IPS-NIHi11 (cell line): ENCODE measurements at regions not wholly inside any gene's neighbourhood (a gene's known extent, or its start where the extent isn't known, plus 50 kb on each side); places are given as distances from the start of the nearest gene placed in this dataset.
"Not testable (repeated sequence)": the region's sequence is repeated elsewhere in the genome, so short reads cannot be mapped to it uniquely, and the experiment has no call there.

Source experiments
- DNase-seq: peaks from one replicate; pipeline ENCODE4 v3.0.0; 2012; ENCODE audit warnings: mixed read lengths, low spot score

DNA sequence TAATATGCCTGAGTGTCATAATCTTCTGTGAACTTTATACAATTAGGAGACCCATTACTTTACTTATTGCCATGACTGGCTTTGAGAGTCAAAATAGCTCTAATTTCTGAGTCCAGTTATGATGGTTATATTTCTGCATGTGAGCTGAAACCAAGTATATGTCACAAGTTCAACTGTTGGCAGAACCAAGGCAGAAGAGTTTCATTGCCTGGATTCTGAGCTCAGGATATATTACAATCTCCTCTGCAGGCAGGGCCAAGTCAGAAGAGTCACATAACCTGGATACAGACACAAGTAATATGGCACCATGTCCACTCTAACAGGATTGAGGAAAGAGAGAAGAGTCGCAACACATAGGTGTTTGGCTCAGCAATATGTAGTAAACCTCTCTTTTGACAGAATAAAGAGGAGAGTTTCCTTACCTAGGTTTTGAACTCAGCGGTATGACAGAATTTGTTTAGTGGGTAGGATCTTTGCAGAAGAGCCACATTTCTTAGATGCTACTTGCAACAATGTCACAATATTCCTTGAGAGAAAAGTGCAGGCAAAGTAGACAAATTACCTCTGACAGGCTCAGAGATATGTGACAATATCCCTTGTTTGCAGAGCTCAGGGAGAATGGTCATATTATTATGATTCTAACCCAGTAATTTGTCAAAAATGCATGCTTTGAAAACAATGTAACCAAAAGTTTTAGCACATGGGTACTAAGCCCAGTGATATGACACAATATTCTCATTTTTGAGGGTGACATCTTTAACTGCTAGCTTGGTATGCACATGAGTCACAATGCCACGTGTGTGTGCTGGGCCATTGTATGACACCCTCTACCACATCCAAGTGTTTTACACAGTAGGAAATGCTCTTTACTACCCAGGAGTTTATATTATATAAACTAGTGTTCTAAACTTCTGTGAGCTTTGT, 895.3 kb upstream of the AMELY start:
- DNase-seq = no peak

DNA sequence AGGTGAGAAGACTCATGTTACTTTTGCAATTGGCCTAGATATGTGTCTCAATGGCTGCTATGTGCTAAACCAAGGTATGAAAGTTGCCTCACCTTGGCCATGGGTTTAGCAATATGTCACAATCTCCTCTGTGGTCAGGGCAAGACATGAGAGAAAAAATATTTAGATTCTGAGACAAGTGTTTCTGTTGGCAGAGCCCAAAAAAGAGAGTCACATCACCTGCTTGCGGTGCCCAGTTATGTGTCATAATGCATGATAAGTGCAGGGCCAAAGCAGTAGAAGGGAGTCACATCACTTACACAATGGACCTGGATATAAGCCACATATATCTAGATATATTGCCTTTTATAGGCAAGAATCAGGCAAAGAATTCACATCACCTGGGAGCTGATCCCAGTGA, 894.1 kb upstream of the AMELY start:
- no peak for DNase-seq

DNA sequence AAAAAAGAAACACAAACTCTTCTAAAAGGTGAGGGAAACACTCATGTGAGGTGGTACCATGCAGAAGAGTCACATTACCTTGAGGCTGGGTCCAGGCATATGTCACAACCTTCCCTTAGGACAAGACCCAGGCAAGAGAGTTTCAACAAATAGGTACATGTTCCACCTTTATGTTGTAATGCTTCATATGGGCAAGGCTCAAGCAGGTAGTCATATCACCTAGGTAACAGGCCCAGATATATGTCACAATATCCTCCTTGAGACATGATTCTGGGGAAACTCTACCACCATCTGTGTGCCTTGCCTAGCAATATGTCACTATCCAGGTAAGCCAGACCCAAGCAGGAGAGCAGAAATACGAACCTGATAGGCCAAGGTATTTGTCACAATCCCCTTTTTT, 892.2 kb upstream of the AMELY start:
- no peak for DNase-seq

DNA sequence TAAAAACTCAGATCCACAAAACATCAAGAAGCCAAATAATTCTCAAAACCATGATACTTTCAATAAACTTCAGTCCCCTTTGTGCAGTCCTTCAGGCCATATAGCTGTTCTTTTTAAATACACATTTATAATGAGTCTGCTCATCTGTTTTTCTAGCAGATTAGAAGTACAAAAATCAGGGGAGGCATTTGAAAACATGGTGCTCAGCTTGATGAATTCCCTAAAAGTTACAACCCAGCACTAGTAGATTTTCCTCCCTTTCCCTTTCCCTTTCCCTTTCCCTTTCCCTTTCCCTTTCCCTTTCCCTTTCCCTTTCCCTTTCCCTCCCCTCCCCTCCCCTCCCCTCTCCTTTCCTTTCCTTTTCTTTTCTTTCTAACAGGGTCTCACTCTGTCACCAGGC, 884.6 kb upstream of the AMELY start:
- no peak for DNase-seq

DNA sequence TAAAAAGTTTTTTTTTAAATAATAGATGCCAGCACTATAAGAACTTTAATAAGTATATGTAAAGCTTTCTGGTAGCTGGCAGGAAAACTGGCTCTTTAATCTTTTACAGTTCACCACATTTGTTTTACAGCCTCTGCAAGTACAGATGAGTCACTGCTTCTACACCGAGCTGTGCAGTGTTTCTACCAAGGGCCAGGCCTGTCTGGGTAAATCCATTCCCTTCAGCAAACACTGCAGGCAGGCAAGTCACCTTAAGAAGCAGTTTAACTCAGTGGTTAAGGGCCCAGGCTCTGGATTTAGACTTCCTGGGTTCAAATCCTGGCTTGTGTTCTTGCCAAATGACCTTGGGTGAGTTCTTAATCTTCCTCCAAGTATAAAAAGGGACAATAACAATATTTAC, 882.9 kb upstream of the AMELY start:
- no peak for DNase-seq

DNA sequence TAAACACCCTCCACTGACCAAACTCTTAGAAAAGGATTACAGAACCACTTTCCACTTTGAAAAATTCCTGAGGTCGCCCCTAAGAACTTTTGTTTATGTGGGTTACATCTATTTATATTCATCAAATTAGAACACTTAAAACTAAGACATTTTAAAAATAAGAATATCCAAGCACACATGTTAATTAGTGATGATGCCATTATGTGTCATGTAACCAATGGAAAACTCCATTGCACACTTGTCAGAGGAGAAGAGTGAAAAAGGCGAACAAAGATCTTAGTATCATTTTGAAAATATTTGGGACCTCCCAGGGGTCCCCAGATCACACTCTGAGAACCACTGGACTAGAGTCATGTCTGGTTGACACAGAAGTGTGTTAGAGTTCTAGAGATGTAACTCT, 882.4 kb upstream of the AMELY start:
- DNase-seq = no peak

DNA sequence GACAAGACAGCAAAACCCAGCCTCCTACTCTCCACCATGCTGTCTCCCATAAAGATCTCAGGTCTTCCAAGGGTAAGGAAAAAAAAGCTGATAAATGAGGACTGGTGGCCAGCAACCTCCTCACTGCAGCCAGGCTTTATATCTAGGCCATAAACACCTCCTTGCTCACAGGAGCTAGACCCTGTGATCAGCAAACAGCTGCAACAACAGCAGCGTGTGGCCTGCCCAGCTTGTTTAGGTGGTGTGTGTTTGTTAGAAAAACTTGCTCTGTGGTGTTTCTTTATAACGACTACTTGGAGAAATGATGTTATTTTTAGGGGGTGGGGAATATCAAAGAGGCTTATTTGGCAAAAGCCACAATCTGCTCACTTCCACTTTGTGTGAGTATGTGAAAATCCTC, 880.9 kb upstream of the AMELY start:
- no peak for DNase-seq

DNA sequence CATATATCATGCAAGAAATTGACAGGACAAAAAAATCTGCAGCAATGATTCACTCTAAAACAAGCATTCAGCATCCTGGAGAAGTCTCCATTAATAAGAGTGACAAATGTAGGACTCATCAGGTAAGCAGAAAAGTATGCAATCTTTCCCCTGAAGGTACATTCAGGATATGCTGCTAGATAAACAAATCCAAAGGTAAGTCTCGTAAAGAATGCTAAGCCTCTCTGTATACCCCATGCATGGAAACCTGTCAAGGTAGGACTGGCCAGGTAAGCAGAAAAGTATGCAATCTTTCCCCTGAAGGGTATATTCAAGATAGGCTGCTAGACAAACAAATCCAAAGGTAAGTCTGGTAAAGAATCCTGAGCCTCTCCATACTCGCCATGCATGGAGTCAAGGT, 869.9 kb upstream of the AMELY start:
- no peak for DNase-seq

DNA sequence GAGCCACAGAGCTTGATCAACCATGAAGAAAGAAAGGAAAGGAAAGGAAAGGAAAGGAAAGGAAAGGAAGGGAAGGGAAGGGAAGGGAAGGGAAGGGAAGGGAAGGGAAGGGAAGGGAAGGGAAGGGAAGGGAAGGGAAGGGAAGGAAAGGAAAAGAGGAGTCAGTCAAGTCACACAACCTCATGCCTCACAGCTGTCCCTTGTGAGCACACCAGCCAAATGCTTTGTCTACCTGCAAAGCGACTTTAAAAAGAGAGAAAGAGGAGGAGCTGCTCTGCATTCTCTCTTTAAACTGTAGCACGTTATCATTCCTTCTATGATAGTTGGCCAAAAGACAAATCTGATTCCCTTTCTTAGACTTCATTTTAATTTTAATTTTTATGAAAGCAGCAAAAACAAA, 863.9 kb upstream of the AMELY start:
- not testable (repeated sequence) for DNase-seq

DNA sequence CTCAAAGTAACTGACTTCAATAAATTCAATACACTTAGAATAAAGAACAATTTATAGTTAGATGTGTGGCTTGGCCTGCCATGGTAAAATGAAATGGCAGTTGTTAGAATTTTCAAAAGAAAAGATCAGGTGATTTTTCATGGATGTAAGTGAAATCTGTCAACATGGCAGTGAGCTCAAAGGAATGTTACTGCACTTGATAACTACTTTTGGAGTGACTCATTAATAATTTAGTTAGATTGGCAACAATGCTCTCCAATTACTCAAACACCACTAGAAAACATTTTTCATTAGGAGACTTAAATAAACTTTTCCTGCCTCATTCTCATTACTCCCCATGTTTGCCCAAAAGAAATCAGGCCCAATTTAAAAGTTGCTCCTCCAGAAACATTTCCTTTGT, 860.2 kb upstream of the AMELY start:
- no peak for DNase-seq

DNA sequence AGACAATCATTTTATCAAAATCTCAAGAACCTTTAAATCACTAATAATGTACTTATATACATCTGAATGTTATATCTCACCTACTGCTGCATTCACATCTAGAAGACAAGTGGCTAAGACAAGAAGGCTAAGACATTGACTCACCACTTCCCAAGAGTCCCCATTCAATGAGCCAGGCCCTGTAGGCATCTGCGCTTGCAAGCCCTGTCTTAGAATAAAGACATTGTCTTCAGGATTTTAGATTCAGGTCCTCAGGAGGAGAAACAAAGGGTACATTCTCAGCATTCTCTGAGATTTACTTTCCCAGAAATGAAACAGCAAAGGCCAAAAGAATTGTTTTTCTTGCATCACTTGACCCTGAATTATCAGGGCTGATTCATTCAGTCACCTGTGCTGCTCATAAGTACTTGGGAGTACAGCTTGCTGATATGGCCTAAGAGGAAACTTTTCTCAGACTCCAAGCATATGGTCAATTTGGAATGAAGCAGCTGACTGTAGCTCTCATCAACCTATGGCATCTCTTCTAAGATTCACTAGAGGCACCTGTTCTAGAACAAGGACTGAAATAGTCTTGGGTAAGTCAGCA, 858.3 kb upstream of the AMELY start:
- no peak for DNase-seq

DNA sequence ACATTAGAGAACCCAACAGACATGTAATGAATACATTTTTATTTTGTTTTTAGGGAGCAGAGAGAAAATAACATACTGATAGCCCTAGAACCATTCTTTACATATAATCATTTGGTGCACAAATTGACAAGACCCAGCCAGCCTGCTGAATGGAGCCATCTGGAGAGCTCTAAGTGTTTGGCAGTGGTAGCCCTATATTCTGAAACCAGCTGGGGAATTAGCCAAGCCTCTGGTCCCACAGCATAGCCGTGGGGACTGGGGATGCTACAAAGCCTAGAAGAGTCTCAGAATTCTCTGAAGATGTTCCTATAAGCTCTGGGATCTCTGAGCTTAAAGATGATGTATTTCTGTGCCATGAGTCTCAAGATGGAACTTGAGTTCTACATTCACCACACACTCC, 857.3 kb upstream of the AMELY start:
- DNase-seq = no peak

DNA sequence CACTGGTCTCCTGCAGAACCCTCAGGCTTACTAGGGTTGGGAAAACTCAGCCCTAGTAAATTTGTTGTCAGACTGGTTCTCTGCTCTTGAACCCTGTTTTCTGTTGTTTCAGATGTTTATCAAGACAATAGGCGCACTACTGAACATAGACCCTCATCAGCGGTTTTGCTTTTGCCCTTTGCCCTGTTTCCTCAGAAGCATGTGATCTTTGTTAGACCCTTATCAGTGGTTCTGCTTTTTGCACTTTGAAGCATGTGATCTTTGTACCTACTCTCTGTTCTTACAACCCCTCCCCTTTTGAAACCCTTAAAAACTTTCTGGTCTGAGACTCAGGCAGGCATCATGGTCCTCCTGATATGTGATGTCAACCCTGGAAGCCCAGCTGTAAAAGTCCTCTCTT, 842.2 kb upstream of the AMELY start:
- no peak for DNase-seq

DNA sequence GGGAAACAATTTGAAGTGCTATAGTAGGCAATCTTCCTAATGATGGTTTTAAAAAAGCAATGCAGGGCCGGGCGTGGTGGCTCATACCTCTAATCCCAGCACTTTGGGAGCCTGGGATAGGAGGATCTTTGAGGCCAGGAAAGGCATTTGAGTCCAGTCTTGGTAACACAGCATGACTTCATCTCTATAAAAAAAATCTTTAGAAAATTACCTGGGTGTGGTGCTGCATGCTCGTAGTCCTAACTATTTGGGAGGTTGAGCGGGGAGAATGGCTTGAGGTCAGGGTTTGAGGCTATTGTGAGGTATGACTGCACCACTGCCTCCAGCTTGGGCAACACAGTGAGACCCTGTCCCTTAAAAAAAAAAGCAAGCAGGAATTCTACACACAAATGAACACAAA, 835.2 kb upstream of the AMELY start:
- DNase-seq = no peak

DNA sequence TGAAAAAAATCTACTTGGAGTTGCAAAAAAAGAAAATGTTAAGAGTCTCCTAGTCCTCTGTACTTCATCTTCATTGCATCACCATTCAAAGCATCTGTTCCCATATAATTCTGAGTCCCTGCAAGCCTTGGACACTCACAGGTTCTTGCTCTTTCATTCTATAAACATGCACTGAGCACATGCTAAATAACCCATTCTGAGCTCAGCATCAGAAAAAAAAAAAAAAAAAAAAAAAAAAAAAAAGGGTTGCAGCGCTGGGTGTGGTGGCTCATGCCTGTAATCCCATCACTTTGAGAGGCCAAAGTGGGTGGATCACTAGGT, 834.0 kb upstream of the AMELY start:
- no peak for DNase-seq

DNA sequence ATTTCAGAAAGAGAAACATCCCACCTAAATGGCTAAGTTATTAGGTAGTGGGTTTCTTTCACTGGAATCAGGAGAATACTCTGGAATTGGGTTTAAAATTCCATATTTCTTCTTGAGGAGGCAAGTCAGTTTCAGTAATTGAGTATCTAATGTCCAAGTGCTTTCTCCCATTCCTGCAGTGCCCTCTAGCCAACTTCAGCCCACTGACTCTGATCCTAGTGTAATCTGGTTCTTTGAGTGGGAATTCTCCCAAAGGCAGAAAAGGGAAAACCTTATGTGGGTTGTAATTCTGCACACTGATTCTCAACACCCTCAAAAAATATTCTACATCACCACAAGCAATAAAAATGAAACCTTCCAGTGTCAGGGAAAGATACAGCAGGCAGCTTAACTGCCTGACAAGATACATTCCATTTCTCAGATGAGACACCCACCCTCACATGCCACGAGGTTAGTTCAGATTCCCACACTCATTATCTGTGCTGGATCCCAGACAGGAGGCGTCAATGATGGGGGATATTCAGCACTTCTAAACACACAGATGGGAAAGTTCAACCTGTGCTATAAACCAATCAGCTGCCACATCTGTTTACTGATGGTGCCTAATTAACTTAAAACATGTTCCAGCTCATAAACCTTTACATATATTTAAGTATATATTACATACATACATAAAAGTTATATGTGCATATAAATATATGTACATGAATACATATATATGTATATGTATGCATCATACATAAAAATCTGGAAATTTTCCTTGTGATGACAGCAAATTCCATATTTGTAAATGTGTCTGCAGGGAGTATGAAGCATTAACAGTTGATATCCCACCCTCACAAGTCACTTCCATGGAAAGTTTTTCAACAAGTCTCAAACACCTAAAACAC, 833.4 kb upstream of the AMELY start:
- no peak for DNase-seq

DNA sequence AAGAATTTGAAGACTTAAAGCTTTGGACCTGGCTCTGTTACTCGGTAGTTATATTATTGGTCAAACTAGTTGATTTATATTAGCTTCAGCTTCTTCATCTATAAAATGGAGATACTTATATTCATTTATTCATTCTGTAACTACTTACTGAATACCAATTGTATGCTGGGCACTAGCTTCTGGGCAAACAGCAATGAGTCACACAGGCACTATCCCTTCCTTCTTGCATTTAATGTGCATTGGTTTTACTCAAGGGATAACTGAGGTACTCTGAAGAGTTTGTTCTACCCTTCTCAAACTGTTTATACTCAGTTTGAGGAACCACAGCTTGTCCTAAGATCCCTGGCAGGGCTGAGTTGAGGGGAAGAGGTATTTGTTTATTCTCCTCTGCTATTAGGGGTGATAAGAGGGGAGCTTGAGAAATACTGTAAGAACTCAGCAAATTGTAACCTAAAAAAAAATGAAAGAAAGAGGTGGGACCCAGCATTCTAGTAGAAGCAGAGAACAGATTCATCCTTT, 825.4 kb upstream of the AMELY start:
- DNase-seq = no peak

DNA sequence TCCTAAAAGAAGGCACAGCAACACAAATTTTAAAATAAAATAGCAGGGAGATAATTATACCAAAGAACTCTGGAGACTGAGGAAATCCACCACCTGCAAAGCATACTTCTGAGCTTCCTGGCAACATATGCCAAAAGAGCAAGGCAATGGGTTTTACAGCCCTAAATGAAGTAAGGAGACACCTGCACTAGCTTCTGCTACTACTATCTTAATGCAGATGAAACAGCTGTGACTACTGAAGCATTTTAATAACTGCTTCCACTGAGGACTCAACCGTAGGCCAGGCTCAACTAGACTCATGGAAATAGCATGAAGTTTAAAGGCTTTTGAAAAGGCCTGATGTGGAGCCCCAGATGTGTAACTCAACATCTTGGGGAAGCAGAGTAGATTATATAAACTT, 820.1 kb upstream of the AMELY start:
- DNase-seq = no peak

DNA sequence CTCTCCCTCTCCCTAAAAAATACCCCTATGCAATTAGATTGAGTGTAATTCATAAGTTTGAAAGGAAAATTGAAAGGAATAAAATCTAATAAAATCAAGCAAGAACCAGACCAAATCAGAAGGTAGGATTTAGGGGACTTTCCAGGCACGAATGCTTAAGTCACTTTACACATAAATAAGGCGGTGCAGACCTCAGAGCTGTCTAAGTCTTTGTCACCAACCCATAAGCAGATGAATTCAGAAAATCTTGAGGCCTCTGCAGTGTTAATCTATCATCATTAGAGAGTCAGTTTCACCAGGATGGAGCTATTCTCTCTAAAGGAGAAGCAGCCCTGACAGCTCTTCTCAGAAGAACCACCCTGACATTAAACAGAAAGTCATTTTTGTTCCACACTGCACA, 819.1 kb upstream of the AMELY start:
- DNase-seq = no peak

DNA sequence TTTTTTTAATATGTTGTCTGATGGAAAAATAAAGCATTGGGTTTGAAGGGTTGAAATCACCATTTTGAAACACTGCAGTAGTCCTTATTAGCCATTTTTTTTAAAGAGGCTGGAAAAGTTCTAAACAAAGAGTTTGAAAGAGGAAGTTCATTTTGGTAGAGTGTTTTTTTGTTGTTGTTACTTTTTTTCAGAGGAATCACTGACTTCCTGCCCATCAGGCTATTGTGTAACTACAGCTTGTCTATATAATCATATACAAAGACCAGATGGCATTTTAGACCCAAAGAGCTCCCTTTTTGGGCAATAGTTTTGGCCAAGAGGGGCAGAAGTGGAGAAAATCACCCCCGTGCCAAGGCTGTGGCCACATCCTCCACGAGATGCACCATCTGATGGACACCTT, 818.5 kb upstream of the AMELY start:
- DNase-seq = no peak

DNA sequence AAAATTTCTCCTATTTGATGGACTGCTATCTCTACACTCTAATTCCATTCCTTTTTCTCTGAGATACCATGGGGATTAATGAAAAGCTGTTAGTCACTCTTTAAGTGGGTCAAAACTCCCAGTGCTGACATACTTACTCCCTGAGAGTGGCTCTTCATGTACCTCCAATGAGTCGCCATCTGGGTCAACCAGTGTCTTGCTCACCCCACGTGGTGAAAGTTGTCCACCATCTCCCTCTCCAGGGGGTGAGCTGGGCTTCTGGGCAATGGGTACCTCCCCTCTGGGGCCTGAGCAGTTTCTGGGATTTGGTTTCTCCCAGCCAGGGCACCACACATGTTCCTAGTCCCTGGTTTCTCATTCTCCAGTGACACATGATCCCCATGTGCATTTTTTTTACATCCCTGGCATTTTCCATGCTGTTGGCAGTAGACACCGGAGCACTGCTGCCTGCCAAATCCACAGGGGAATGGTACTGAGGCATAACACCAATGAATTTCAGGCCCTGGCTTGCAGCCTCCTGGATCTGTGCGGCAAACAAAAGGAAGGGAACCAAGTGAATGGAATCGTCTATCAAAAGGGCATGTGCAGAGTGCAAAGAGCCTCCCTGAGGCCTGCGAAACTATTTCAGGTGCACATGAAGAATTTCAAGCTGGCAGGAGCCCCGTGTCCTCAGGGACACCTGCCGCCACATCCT, 817.9 kb upstream of the AMELY start:
- DNase-seq = no peak

DNA sequence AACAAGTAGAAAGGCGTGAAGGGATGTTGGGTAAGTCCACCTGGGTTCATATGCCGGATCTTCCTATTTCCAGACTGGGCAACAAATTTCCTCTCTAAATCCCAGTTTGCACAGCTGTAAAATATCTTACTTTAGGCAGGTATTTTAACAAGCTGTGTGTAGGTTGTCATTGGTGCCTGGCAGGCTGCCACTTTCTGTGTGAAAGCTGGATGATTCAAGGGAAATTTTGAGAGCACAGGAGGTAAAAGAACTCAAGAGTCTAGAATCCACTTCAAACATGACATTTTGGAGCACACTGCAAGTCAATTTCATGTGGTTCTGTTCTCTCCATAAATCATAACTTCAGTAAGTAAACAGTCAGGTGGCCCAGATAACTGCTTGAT, 817.4 kb upstream of the AMELY start:
- DNase-seq = no peak
